K562 (cell line): ENCODE measurements at regions not wholly inside any gene's neighbourhood (a gene's known extent, or its start where the extent isn't known, plus 50 kb on each side); places are given as distances from the start of the nearest gene placed in this dataset.

ENCODE experiments used
- ZKSCAN3 ChIP-seq: fragments of 250-450 bp; sonication (Bioruptor Pico); IDR thresholded peaks from 2 replicates; pipeline ENCODE4 v1.4.0; 2020
- ZNF121 ChIP-seq: sonication (generic); formaldehyde crosslinking; conservative IDR thresholded peaks from 2 replicates; pipeline ENCODE4 v1.8.0; 2022; ENCODE audit warnings: missing genetic modification reagents
- ZNF695 ChIP-seq: fragments of 450-650 bp; formaldehyde crosslinking; IDR thresholded peaks from 2 replicates; pipeline ENCODE4 v1.4.0; 2020; ENCODE audit warnings: mild to moderate bottlenecking, moderate library complexity
- ZNF780A ChIP-seq: fragments of 250-450 bp; sonication (Bioruptor Pico); IDR thresholded peaks from 2 replicates; pipeline ENCODE4 v1.5.0; 2021; ENCODE audit warnings: mild to moderate bottlenecking
- TF ChIP-seq, protein P1 (sequence below): fragments of 250-450 bp; sonication (Bioruptor Pico); IDR thresholded peaks from 2 replicates; pipeline ENCODE4 v1.5.1; 2021; ENCODE audit warnings: mild to moderate bottlenecking
- TF ChIP-seq, protein P2 (sequence below), 2 experiments: fragments of 450-650 bp; IDR thresholded peaks; 2 replicates each; pipeline ENCODE4 v1.6.1; 2016

DNA sequence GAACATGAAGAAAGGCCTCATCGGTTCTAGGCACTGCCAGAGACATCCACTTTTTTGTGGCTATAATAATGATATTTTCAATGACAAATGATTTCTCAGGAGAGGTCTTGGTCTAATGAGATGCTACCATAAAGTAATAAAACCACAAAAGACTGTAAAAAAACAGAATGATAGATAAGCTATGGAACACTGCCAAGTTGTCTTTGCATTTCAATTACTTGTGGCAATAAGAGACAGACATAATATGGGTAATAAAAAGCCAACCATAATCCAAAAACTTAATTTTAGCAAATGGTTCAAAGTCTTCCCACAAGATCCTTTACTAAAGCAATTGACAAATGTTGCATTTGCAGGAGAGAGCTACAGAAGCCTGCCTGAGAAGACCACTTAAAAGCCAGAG, 292.5 kb downstream of the ATPSCKMT start:
- TF ChIP-seq, protein P1, sequence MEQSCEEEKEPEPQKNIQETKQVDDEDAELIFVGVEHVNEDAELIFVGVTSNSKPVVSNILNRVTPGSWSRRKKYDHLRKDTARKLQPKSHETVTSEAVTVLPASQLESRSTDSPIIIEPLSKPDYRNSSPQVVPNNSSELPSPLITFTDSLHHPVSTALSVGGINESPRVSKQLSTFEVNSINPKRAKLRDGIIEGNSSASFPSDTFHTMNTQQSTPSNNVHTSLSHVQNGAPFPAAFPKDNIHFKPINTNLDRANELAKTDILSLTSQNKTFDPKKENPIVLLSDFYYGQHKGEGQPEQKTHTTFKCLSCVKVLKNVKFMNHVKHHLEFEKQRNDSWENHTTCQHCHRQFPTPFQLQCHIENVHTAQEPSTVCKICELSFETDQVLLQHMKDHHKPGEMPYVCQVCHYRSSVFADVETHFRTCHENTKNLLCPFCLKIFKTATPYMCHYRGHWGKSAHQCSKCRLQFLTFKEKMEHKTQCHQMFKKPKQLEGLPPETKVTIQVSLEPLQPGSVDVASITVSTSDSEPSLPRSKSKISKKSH (CRISPR knock-in tag) = no peak
- TF ChIP-seq, protein P2, sequence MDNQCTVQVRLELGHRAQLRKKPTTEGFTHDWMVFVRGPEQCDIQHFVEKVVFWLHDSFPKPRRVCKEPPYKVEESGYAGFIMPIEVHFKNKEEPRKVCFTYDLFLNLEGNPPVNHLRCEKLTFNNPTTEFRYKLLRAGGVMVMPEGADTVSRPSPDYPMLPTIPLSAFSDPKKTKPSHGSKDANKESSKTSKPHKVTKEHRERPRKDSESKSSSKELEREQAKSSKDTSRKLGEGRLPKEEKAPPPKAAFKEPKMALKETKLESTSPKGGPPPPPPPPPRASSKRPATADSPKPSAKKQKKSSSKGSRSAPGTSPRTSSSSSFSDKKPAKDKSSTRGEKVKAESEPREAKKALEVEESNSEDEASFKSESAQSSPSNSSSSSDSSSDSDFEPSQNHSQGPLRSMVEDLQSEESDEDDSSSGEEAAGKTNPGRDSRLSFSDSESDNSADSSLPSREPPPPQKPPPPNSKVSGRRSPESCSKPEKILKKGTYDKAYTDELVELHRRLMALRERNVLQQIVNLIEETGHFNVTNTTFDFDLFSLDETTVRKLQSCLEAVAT (IDR thresholded peaks at IDR 0.05) = no peak
- TF ChIP-seq ZNF121 (CRISPR knock-in tag) (no peak), ZKSCAN3 (CRISPR knock-in tag) (no peak), ZNF695 (CRISPR knock-in tag) (no peak), ZNF780A (CRISPR knock-in tag) (no peak)
